Chondrocyte (in vitro differentiated cells): ENCODE measurements at regions not wholly inside any gene's neighbourhood (a gene's known extent, or its start where the extent isn't known, plus 50 kb on each side); places are given as distances from the start of the nearest gene placed in this dataset.

Experiments
- DNase-seq: peaks from one replicate; pipeline ENCODE4 v3.0.0; 2021; ENCODE audit warnings: mixed read lengths, low spot score
- H3K27ac Mint-ChIP-seq: one replicate; pipeline ENCODE4 v1.8.0; 2021; ENCODE audit warnings: mild to moderate bottlenecking, moderate library complexity, mixed read lengths; ENCODE audit not compliant: unreplicated experiment
- H3K27me3 Mint-ChIP-seq: 2 replicates; pipeline ENCODE4 v1.8.0; 2021; ENCODE audit warnings: low read depth, mixed read lengths
- H3K36me3 Mint-ChIP-seq: 2 replicates; pipeline ENCODE4 v1.8.0; 2021; ENCODE audit warnings: low read depth, mixed read lengths
- H3K4me1 Mint-ChIP-seq: 2 replicates; pipeline ENCODE4 v1.8.0; 2021; ENCODE audit warnings: low read depth, mild to moderate bottlenecking, mixed read lengths
- H3K4me3 Mint-ChIP-seq: one replicate; pipeline ENCODE4 v1.8.0; 2021; ENCODE audit warnings: mild to moderate bottlenecking, moderate library complexity, mixed read lengths; ENCODE audit not compliant: unreplicated experiment
- H3K9me3 Mint-ChIP-seq: 2 replicates; pipeline ENCODE4 v1.8.0; 2021; ENCODE audit warnings: low read depth, mixed read lengths
- TF ChIP-seq, protein P1 (sequence below): fragments of 200-600 bp; sonication (generic); IDR thresholded peaks from 2 replicates; pipeline ENCODE4 v1.5.0; 2021; ENCODE audit warnings: antibody characterized with exemption, mild to moderate bottlenecking, moderate library complexity

DNA sequence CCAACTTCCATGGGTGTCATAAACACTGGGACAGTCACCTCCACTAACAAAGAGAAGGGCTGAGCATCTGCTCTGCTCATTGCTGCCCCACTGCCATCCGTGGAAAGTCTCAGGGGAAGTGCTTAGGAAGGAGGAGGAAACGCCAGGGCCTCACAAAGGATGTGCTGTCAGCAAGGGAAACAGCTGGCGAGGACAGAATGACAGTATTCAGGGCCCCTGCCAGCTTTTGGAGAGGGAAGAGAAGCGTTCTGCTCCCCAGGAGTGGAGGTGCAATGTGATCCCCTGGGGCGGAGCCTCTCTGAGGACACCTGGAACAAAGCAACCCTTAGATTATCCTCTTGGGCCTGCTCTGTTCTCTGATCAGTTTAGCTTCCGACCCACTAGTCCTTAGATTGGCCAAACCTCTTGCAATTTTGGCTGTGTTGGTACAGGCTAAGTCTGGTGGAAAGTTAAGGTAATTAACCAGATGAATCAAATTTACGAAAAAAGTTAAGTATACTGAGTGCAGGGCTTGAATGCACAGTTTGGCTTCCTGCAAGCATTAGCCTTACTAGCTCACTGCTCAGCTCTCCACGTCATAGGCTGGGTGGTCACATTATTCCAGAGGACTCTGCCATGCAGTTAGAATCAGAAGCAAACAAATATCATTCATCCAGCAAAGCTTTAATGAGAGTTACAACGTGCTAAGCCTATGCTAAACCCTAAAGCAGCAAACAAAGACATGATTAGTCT, 170.2 kb upstream of the NFIA start:
- no peak overlapping the region for H3K27ac Mint-ChIP-seq
- H3K9me3 Mint-ChIP-seq = peaks cover 7% of the 10 kb centered on the region
- no peak overlapping the region for H3K4me3 Mint-ChIP-seq
- peaks cover 12% of the 10 kb centered on the region for H3K4me1 Mint-ChIP-seq
- TF ChIP-seq, protein P1, sequence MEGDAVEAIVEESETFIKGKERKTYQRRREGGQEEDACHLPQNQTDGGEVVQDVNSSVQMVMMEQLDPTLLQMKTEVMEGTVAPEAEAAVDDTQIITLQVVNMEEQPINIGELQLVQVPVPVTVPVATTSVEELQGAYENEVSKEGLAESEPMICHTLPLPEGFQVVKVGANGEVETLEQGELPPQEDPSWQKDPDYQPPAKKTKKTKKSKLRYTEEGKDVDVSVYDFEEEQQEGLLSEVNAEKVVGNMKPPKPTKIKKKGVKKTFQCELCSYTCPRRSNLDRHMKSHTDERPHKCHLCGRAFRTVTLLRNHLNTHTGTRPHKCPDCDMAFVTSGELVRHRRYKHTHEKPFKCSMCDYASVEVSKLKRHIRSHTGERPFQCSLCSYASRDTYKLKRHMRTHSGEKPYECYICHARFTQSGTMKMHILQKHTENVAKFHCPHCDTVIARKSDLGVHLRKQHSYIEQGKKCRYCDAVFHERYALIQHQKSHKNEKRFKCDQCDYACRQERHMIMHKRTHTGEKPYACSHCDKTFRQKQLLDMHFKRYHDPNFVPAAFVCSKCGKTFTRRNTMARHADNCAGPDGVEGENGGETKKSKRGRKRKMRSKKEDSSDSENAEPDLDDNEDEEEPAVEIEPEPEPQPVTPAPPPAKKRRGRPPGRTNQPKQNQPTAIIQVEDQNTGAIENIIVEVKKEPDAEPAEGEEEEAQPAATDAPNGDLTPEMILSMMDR = no peak
- no peak for DNase-seq
- peaks cover 3% of the 10 kb centered on the region for H3K36me3 Mint-ChIP-seq
- H3K27me3 Mint-ChIP-seq = no peaks in the 10 kb centered on the region

DNA sequence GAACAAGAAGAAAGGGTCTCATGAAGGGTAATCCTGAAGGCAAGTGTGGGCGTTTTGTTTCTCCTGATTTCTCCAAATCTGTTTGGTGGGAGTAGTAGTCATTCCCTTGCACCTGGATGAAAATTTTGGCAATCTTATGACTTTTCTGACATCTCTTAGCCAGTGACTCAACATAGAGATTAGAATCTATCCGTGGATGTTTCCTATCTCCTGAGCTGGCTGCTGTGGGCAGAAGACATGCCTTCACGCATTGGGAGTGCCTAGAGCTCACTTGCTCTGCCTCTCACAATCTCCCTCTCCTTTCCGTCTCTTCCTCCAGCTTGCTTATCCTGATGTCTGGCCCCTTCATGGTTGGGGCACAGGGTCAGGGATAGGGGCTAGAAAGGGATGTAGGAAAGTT, 174.2 kb upstream of the NFIA start:
- TF ChIP-seq, protein P1 = no peak
- no peaks in the 10 kb centered on the region for H3K36me3 Mint-ChIP-seq
- H3K9me3 Mint-ChIP-seq = peaks cover under 1% of the 10 kb centered on the region
- peaks cover 36% of the 10 kb centered on the region for H3K4me1 Mint-ChIP-seq
- no peaks in the 10 kb centered on the region for H3K27me3 Mint-ChIP-seq
- H3K27ac Mint-ChIP-seq = no peak overlapping the region
- H3K4me3 Mint-ChIP-seq = no peak overlapping the region
- no peak for DNase-seq

DNA sequence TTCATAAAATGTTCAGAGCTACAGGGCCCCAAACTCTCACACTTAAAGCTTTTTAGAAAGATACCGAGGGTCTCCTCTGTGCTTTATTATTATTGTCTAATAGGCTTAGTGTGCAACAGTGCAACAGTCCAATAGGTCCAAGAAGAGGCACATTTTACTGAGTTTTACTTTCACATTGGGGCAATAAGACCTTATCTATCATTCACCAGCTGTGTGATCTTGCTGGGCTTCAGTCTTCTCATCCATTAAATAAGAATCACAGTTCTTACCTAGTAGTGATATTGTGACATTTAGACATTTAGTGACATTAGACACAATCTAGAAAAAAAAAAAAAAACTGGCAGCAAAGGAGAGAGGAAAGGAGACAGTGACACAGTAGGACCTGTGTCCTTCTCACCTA, 175.8 kb upstream of the NFIA start:
- Mint-ChIP-seq H3K36me3 (no peaks in the 10 kb centered on the region), H3K27ac (no peak overlapping the region), H3K4me3 (no peak overlapping the region), H3K4me1 (peaks cover 34% of the 10 kb centered on the region), H3K9me3 (no peaks in the 10 kb centered on the region), H3K27me3 (no peaks in the 10 kb centered on the region)
- TF ChIP-seq, protein P1 = no peak
- DNase-seq = no peak

DNA sequence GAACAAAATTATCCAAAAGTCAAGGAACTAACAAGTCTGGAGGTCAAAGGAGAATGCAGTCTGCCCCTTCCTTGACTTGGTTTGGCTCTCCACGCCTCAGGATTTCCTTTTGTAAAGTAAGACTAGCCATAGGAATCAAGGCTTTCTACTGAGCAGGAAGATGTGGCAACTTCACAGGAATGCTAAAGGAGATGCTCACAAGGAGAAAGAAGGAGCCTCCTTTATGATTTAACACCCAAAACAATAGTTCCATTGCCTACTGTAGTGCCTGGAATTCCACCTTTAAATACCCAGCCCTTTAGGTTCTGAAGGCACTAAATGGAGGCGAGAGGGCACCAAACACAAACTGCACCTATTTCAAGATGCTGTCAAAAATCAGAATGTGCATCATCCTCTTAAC, 176.3 kb upstream of the NFIA start:
- Mint-ChIP-seq H3K4me3 (no peak overlapping the region), H3K4me1 (peaks cover 31% of the 10 kb centered on the region), H3K9me3 (no peaks in the 10 kb centered on the region), H3K27me3 (no peaks in the 10 kb centered on the region), H3K27ac (no peak overlapping the region), H3K36me3 (no peaks in the 10 kb centered on the region)
- no peak for DNase-seq
- TF ChIP-seq, protein P1 = no peak

DNA sequence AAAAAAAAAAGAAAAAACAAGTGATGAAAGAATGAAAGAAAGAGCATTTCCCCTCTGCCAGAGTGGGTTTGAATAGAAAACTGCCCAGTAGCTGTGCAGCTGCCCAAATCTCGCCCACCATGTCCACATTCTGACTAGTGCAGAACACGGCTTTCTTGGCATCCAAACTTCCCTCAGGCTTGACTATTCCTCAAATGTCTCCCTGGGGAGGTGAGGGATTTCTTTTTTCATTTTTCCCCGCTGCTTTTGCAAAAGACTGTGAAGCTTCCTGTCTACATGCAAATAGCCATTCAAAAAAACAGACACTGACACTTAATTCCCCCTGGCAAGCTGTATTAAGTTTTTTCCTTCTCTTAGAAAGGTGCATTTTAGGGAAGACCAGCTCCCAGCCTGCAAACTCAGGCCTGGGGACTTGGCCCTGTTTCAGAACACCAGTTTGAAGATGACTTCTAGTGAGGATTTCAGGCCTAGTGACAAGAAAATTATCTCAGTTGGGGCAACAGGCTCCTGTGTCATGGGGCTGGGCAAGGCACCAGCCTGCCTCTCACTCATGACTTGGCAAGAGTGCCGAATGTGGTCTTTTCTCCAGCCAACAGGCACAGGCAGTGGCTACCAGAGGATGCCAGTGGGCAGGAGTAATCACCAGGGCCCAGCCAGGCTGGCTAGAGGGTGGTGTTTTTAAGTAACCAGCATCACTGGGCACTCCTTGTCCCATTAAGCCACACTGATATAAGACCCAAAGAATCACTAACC, 178.1 kb upstream of the NFIA start:
- DNase-seq = no peak
- Mint-ChIP-seq H3K36me3 (no peaks in the 10 kb centered on the region), H3K27ac (peak overlapping the region; percentile 94)

More for the DNA sequence above, 178.1 kb upstream of the NFIA start:
- no peaks in the 10 kb centered on the region for H3K27me3 Mint-ChIP-seq
- H3K9me3 Mint-ChIP-seq = no peaks in the 10 kb centered on the region
- peak overlapping the region; percentile 34 for H3K4me3 Mint-ChIP-seq
- H3K4me1 Mint-ChIP-seq = peaks cover 31% of the 10 kb centered on the region
- TF ChIP-seq, protein P1 = peak; percentile 3
